Left lung (tissue), 4 donors: ENCODE measurements at regions not wholly inside any gene's neighbourhood (a gene's known extent, or its start where the extent isn't known, plus 50 kb on each side); places are given as distances from the start of the nearest gene placed in this dataset.

Source experiments
- ATAC-seq: fragments of 200-7000 bp; cut with Tn5 transposase; one replicate; pipeline ENCODE4 v1.9.1; 2020; ENCODE audit warnings: moderate library complexity
- DNase-seq, 4 donors: peaks; one replicate each; pipeline ENCODE4 v3.0.0-alpha.2; 2013 to 2020
- H3K27ac ChIP-seq, 2 donors: fragments of 200-600 bp; sonication (generic) in 1 of 2; one replicate each; pipeline versions ENCODE4 v1.5.0 to v1.8.0; 2020 to 2021
- H3K27me3 ChIP-seq, 2 donors: fragments of 200-600 bp; sonication (generic) in 1 of 2; one replicate each; pipeline versions ENCODE4 v1.5.0 to v1.8.0; 2020 to 2021
- H3K36me3 ChIP-seq, 2 donors: fragments of 200-600 bp; sonication (generic) in 1 of 2; one replicate each; pipeline versions ENCODE4 v1.5.0 to v1.8.0; 2020 to 2021
- H3K4me1 ChIP-seq, 2 donors: fragments of 200-600 bp; one replicate each; pipeline ENCODE4 v1.8.0; 2021
- H3K4me3 ChIP-seq, 2 donors: fragments of 200-600 bp; sonication (generic) in 1 of 2; one replicate each; pipeline versions ENCODE4 v1.5.0 to v1.8.0; 2020 to 2021; ENCODE audit warnings: mild to moderate bottlenecking in 1 of 2
- H3K9me3 ChIP-seq, 2 donors: fragments of 200-600 bp; sonication (generic) in 1 of 2; one replicate each; pipeline versions ENCODE4 v1.5.0 to v1.8.0; 2020 to 2021
- intact Hi-C, 2 donors: fragments of 100-400 bp; cut with DNase I; formaldehyde crosslinking; loops; one replicate each; pipeline versions ENCODE4 v1.11.2 to v1.14.2; 2022
- TF ChIP-seq, protein P1 (sequence below), 2 donors: fragments of 200-600 bp; sonication (generic) in 1 of 2; IDR thresholded peaks; one replicate each; pipeline versions ENCODE4 v1.5.0 to v1.8.0; 2021; ENCODE audit warnings: antibody characterized with exemption in 2 of 2
- donor health status: DM: no; HTN: yes; CAD: no.
- donor health status: DM: no; HTN: no; CAD: no.

DNA sequence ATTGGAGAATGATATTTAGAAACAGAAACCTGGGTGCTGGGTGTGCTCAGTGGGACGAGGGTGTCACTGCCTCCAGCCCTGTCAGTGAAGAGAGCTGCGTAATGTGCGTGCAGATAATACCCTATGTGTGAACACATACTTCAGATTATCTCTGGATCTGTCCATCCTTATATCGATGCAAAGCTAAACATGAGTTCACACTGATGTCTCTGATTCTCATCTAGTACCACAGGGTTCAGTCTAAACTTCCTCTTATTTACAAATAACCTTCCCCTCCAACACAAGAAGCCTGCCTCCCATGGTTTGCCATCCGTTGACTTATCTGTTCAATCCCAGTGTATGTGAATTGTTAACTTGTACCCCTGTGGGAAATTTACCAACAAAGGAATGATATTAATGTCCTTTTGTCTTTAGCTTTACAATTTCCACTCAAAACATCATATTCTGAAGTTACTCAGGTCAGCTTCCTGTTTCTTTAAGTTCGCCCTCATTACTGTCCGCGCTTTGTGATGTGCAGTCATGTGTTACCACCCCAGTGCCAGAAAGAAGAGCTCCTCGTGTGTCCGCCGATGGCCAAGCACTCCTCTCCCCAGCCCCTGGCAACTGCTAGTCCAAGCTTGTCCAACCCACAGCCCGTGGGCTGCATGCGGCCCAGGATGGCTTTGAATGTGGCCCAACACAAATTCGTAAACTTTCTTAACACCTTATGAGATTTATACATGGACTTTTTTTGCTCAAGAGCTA lies 108.2 kb downstream of the RTP5 start:
- TF ChIP-seq, protein P1, sequence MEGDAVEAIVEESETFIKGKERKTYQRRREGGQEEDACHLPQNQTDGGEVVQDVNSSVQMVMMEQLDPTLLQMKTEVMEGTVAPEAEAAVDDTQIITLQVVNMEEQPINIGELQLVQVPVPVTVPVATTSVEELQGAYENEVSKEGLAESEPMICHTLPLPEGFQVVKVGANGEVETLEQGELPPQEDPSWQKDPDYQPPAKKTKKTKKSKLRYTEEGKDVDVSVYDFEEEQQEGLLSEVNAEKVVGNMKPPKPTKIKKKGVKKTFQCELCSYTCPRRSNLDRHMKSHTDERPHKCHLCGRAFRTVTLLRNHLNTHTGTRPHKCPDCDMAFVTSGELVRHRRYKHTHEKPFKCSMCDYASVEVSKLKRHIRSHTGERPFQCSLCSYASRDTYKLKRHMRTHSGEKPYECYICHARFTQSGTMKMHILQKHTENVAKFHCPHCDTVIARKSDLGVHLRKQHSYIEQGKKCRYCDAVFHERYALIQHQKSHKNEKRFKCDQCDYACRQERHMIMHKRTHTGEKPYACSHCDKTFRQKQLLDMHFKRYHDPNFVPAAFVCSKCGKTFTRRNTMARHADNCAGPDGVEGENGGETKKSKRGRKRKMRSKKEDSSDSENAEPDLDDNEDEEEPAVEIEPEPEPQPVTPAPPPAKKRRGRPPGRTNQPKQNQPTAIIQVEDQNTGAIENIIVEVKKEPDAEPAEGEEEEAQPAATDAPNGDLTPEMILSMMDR (IDR thresholded peaks at IDR 0.05): no peak
- intact Hi-C loops: no loop called here
- Histone ChIP-seq H3K27ac (no peak overlapping the region), H3K36me3 (no peaks in the 10 kb centered on the region), H3K27me3 (no peaks in the 10 kb centered on the region), H3K4me1 (no peaks in the 10 kb centered on the region), H3K9me3 (no peaks in the 10 kb centered on the region), H3K4me3 (no peak overlapping the region)
- no peak for ATAC-seq
- DNase-seq: no peak

- no peaks in the 10 kb centered on the region for H3K4me1 ChIP-seq
- TF ChIP-seq, protein P1 (IDR thresholded peaks at IDR 0.05): no peak
- H3K36me3 ChIP-seq: no peaks in the 10 kb centered on the region
- intact Hi-C loops: no loop called here
- H3K27ac ChIP-seq: no peak overlapping the region
- no peaks in the 10 kb centered on the region for H3K27me3 ChIP-seq
- H3K4me3 ChIP-seq: no peak overlapping the region
- no peak for ATAC-seq
- no peaks in the 10 kb centered on the region for H3K9me3 ChIP-seq
- DNase-seq: no peak
These were observed 109.1 kb downstream of the RTP5 start for GRCh38 chr2:241978670-241979069.

DNA sequence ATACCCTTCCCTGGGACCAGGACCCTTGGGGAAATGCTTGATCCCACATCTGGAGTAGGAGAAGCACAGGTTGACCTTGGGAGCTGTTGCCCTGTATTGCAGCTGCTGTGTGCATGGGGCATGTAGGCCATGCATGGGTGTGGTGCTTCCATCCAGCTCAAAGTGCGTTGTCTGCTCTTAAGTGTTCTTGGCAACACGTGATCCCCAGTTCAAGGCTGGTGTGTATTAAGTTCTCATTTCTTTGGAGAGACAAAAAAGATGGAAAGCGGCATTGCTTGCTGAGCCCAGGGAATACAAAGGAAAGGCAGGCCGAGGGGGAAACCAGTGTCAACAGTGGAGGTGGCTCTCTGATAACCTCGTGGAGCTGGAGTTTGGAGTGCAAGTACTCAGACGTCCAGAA lies 110.7 kb downstream of the RTP5 start:
- Histone ChIP-seq H3K4me1 (no peaks in the 10 kb centered on the region), H3K27ac (no peak overlapping the region), H3K36me3 (no peaks in the 10 kb centered on the region), H3K4me3 (no peak overlapping the region), H3K27me3 (no peaks in the 10 kb centered on the region), H3K9me3 (no peaks in the 10 kb centered on the region)
- ATAC-seq (no peak), DNase-seq (no peak)
- intact Hi-C loops: no loop called here
- TF ChIP-seq, protein P1 (IDR thresholded peaks at IDR 0.05): no peak

DNA sequence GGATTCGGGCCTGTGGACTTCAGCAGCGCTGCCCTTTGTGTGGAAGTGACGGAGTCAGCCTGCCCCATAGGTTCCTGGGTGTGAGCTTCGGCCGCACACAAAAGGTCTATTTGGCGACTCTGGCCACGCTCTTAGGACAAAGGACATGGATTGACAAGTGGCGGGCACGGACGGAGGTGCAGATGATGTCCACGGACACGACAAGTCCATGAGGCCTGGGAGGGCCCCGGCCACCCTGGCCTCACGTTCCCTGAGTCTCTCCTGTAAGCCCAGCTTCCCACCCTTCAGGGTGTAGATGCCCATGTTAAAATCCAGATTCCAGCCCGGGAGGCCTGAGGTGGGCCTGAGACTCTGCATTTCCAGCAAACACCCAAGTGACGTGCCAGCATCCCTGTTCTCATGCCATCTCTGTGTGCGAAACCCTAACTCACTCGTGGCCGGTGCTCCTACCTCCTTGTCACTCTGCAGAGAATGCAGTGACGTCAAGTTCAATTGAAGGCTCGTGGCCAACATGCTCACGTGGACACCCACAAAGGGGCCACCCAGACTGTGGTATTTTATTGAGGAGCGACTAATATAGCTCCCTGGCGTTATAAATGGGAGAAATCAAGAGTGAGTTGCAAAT lies 111.7 kb downstream of the RTP5 start:
- intact Hi-C loops: no loop called here
- Histone ChIP-seq H3K36me3 (no peaks in the 10 kb centered on the region), H3K9me3 (no peaks in the 10 kb centered on the region), H3K4me1 (no peaks in the 10 kb centered on the region), H3K27ac (no peak overlapping the region), H3K27me3 (no peaks in the 10 kb centered on the region), H3K4me3 (no peak overlapping the region)
- DNase-seq (no peak), ATAC-seq (no peak)
- TF ChIP-seq, protein P1 (IDR thresholded peaks at IDR 0.05): no peak

DNA sequence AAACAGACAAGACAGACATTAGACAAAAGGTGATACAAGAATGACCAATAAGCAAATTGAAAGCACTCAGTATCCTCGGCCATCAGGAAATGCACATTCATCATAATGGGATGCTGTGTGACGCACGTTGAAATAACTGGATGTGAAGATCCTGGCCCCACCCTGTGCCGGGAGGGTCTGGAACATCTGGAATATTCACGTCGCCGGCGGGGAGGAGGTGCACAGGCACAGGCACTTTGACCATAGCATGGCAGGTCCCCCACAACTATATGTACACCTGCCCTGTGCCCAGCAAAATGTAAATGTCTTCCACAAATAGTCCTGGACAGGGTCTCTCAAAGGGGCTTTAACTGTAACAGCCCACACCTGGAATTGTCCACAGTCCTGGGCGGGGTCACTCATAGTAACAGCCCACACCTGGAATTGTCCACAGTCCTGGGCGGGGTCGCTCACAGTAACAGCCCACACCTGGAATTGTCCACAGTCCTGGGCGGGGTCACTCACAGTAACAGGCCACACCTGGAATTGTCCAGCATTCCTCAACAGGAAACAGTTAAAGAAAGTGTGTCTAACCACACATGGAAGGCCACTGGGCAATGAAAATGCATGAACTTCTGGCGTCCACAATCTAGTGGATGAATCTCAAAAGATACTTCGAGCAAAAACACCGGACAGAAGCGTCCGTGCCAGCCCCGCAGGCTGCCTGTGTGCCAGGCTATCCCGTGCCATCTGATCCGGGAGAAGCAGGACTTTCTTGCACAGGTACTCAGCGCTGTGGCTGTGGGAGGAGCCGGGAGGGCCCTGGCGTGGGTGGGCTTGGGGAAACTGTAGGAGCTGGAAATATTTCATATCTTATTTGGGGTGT lies 113.4 kb downstream of the RTP5 start:
- Histone ChIP-seq H3K36me3 (no peaks in the 10 kb centered on the region), H3K9me3 (peaks cover 0 to 4% of the 10 kb centered on the region in 2 donors), H3K27ac (no peak overlapping the region), H3K4me1 (no peaks in the 10 kb centered on the region), H3K4me3 (no peak overlapping the region), H3K27me3 (no peaks in the 10 kb centered on the region)
- intact Hi-C loops: no loop called here
- DNase-seq: no peak
- TF ChIP-seq, protein P1 (IDR thresholded peaks at IDR 0.05): no peak
- no peak for ATAC-seq
